Mucosa of rectum (tissue), 2 donors: ENCODE measurements at regions not wholly inside any gene's neighbourhood (a gene's known extent, or its start where the extent isn't known, plus 50 kb on each side); places are given as distances from the start of the nearest gene placed in this dataset.

Experiments
- H3K27ac ChIP-seq, 2 donors: one replicate each; pipeline ENCODE4 v1.7.0; 2013; ENCODE audit warnings: inconsistent platforms in 2 of 2, low read depth in 2 of 2, low read length in 2 of 2
- H3K27me3 ChIP-seq, 2 donors: one replicate each; pipeline ENCODE4 v1.7.0; 2013; ENCODE audit warnings: low read length in 2 of 2; ENCODE audit not compliant: control insufficient read depth in 2 of 2, insufficient read depth in 2 of 2
- H3K36me3 ChIP-seq, 2 donors: one replicate each; pipeline ENCODE4 v1.7.0; 2013; ENCODE audit warnings: low read length in 2 of 2; ENCODE audit not compliant: control insufficient read depth in 2 of 2, insufficient read depth in 2 of 2
- H3K4me1 ChIP-seq, 2 donors: one replicate each; pipeline ENCODE4 v1.7.0; 2013; ENCODE audit warnings: low read length in 2 of 2, mild to moderate bottlenecking in 1 of 2; ENCODE audit not compliant: control insufficient read depth in 2 of 2, insufficient read depth in 2 of 2
- H3K4me3 ChIP-seq, 2 donors: one replicate each; pipeline ENCODE4 v1.7.0; 2013; ENCODE audit warnings: low read length in 2 of 2
- H3K9ac ChIP-seq, 2 donors: one replicate each; pipeline ENCODE4 v1.7.0; 2013; ENCODE audit warnings: low read length in 2 of 2, low read depth in 1 of 2, mild to moderate bottlenecking in 1 of 2
- H3K9me3 ChIP-seq, 2 donors: one replicate each; pipeline ENCODE4 v1.7.0; 2013; ENCODE audit warnings: low read length in 2 of 2; ENCODE audit not compliant: control insufficient read depth in 2 of 2
- donor health status: healthy.
- donor health status: Normal muscosa, but diverticular disease.

DNA sequence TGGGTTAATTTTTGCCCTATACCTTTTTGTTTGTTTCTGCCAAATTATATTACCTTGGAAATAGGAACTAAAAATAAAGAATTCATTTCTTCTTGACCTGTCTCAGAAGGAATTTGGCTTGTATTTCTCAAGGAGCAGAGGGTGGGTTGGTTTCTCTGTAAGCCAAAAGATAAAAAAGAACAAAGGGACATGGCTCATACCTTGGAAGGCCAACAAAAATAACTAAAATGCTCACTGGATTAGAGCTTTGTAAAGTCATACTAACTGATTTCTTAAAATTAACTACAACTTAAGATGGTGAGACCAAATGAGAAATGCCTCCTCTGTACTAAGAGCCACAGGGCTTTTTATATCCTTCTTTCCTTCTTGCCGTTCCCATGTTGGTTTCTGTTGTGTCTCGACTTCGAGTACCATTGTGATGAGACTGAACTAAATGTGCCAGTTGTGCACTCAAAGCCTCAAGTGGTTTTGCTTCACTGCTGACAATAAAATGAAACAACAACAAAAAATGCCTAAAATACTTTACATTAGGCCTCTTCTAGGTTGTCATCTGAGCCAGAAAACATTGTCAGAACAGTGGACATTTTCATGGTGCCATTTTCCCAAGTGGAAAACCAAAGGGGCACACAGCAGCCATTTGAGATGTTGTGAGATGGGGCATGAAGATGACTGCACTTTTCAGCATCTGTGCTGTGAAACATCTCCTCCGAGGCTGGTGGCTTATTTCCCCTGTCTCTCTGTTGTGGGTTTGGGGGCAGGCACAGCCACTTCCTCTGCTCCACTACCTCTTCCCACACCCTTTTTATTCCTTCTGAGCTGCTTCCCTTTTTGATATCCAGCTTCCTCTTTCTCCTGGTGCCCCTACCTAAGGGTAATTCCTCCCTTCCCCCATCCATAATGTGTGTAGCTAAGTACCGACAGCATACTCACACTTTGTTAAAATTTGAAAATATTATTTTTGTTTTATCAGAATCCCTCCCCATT, 51.8 kb upstream of the AGR3 start:
- Histone ChIP-seq H3K27ac (peak overlapping the region in 1 of 2 donors; percentile 19), H3K4me3 (no peak overlapping the region), H3K9ac (no peak overlapping the region), H3K9me3 (no peaks in the 10 kb centered on the region), H3K4me1 (peaks cover 6 to 29% of the 10 kb centered on the region in 2 donors), H3K27me3 (no peaks in the 10 kb centered on the region), H3K36me3 (no peaks in the 10 kb centered on the region)

GRCh38 chr7:16934722-16935340, 53.0 kb upstream of the AGR3 start:
- peak overlapping the region; percentile 78 for H3K27ac ChIP-seq
- H3K4me3 ChIP-seq, result no peak overlapping the region
- H3K4me1 ChIP-seq, result peaks cover 6 to 24% of the 10 kb centered on the region in 2 donors
- H3K36me3 ChIP-seq, result no peaks in the 10 kb centered on the region
- H3K9me3 ChIP-seq, result no peaks in the 10 kb centered on the region
- H3K9ac ChIP-seq, result no peak overlapping the region
- H3K27me3 ChIP-seq, result no peaks in the 10 kb centered on the region

DNA sequence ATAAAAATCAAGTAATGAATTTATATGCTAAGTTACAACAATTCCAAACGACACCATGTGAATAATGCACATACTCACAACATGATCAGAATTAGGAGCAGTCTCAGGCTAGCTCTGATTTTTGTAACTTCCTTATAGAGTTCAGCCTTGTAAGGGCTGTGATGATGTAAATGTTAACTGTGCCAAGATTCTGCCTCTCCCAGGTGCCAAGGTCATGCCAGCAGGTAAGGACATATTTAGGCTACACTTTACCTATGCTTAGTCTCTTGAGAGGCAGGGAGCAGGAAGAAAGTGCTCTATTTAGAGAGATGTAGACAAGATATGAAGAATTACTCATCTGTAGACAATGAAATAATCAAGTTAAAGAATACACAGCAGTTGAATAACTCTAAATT, 53.6 kb upstream of the AGR3 start:
- no peaks in the 10 kb centered on the region for H3K27me3 ChIP-seq
- H3K9me3 ChIP-seq, result no peaks in the 10 kb centered on the region
- H3K4me1 ChIP-seq, result peaks cover 6 to 24% of the 10 kb centered on the region in 2 donors
- H3K9ac ChIP-seq, result no peak overlapping the region
- H3K36me3 ChIP-seq, result no peaks in the 10 kb centered on the region
- H3K4me3 ChIP-seq, result no peak overlapping the region
- H3K27ac ChIP-seq, result peak overlapping the region; percentile 59 to 78

DNA sequence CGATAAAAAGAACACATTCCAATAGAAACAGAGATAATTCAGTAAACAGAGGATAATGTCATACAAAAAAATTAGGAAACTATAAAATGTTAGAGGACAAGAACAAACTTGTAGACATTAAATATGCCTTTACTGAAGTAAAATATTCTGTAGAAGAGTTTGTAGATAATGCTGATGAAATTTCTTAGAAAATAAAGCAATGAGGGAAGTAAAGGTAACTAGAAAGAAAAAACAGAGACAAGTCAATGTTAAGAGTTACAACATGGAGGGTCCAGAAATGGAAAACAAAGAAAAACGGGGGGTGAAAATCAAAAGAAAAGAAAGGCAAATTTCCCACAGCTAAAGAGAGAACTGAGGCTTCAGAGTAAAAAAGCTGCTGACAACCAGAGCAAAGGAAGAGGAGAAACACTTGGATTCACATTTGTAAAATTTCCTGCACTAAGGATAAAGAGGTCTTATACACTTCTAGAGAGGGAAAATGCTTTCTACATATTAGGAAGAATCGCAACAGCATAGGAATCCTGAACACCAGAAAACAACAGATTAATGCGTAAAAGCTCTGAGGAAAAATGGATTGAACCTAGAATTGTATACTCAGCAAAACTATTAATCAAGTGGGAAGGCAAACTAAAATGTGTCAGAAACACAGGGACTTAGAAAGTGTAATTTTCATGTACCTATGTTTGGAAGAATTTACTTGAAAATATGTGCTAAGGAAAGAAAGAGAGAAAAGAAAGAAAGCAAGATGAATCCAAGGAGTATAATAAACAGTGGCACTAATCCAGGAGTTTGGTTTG, 55.0 kb upstream of the AGR3 start:
- Histone ChIP-seq H3K4me1 (peaks cover 6 to 23% of the 10 kb centered on the region in 2 donors), H3K27me3 (no peaks in the 10 kb centered on the region), H3K9ac (no peak overlapping the region), H3K36me3 (no peaks in the 10 kb centered on the region), H3K4me3 (no peak overlapping the region), H3K9me3 (no peaks in the 10 kb centered on the region), H3K27ac (no peak overlapping the region)

DNA sequence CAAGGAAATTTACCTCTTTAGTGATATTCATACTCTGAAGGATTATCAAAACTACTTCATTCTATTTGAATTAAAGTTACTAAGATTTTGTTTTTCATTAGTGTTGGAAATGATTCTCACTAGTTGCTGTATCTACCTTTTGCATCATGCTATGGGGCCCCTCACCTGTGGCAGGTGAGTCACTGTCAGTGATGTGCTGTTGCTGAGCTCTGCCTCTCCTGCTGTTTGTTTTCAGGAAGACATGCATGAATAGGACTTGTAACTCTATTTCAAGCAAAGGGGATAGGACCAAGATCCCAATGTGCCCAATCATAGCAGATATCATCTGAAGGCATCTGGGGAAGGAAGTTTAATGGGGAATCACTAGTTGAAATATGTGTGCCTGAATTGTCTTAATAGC, 57.4 kb upstream of the AGR3 start:
- Histone ChIP-seq H3K9ac (no peak overlapping the region), H3K27ac (no peak overlapping the region), H3K36me3 (no peaks in the 10 kb centered on the region), H3K4me1 (peaks cover 6 to 16% of the 10 kb centered on the region in 2 donors), H3K4me3 (no peak overlapping the region), H3K9me3 (no peaks in the 10 kb centered on the region), H3K27me3 (no peaks in the 10 kb centered on the region)

DNA sequence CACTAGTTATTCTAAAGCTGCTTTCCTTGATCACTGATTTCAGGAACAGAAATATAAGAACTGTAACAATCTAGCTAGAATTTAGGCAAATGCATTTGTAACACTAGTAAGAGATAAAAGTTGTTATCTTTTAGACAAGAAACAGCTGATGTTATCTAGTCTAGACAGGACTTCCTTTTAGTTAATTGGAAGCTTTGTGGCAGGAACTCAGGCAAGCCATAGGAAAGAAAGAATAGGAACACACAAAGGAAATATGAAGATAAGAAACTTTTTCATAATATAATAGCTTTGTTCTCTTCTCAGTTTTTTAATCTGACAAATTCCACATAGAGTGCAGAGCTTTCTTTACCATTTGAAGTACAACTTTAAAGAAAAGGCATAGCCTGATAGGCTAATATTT, 59.0 kb upstream of the AGR3 start:
- no peak overlapping the region for H3K9ac ChIP-seq
- H3K27ac ChIP-seq, result no peak overlapping the region
- no peaks in the 10 kb centered on the region for H3K9me3 ChIP-seq
- H3K4me3 ChIP-seq, result no peak overlapping the region
- H3K27me3 ChIP-seq, result no peaks in the 10 kb centered on the region
- peaks cover 0 to 3% of the 10 kb centered on the region in 2 donors for H3K4me1 ChIP-seq
- H3K36me3 ChIP-seq, result no peaks in the 10 kb centered on the region

- H3K27me3 ChIP-seq, result no peaks in the 10 kb centered on the region
- no peaks in the 10 kb centered on the region for H3K36me3 ChIP-seq
- no peak overlapping the region for H3K9ac ChIP-seq
- no peak overlapping the region for H3K4me3 ChIP-seq
- peaks cover 0 to 2% of the 10 kb centered on the region in 2 donors for H3K4me1 ChIP-seq
- H3K27ac ChIP-seq, result no peak overlapping the region
- no peaks in the 10 kb centered on the region for H3K9me3 ChIP-seq
Observed at GRCh38 chr7:16942929-16943509, 61.2 kb upstream of the AGR3 start.

DNA sequence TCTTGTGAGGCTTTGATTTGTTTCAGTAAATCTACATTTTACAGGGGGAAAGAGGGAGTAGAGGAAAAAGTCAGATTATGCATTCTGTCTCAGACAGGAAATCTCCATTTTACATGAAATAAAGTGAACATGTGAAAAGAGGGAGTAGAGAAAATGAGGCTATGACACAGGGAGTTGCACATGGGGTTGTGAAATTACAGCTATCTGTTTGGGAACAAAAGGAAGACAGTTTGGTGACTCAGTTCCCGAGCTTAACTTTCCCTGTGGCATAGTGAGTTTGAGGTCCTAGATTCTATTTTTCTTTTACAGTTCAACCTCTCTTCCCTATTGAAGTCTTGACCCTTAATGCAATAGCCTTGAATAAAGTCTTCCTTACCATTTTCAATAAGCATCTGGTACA, 63.2 kb upstream of the AGR3 start:
- H3K4me3 ChIP-seq, result no peak overlapping the region
- H3K9ac ChIP-seq, result no peak overlapping the region
- no peak overlapping the region for H3K27ac ChIP-seq
- no peaks in the 10 kb centered on the region for H3K27me3 ChIP-seq
- H3K36me3 ChIP-seq, result no peaks in the 10 kb centered on the region
- no peaks in the 10 kb centered on the region for H3K4me1 ChIP-seq
- no peaks in the 10 kb centered on the region for H3K9me3 ChIP-seq

DNA sequence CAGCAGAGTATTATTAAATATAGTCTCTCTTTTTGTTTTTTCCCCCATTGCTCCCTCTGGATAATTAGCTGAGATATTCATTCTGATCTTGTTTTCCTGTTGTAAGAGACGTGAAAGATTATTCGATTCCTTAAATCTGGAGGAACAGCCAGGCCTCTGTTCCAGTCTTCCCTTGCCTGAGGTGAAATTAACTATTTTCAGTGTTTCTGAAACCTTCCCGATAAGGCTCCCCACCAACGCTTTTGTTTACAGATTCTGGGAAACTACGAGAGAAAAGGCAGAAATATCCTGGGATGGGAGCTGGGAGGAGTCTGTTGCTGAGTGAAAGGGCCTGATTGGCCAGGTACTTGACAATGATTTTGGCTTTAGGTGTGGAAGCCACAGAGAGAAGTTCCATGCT, 63.6 kb upstream of the AGR3 start:
- Histone ChIP-seq H3K9ac (no peak overlapping the region), H3K36me3 (no peaks in the 10 kb centered on the region), H3K27ac (no peak overlapping the region), H3K27me3 (no peaks in the 10 kb centered on the region), H3K4me3 (no peak overlapping the region), H3K4me1 (no peaks in the 10 kb centered on the region), H3K9me3 (no peaks in the 10 kb centered on the region)
